Calu3 (cell line): ENCODE measurements at regions not wholly inside any gene's neighbourhood (a gene's known extent, or its start where the extent isn't known, plus 50 kb on each side); places are given as distances from the start of the nearest gene placed in this dataset.
"Not testable (repeated sequence)": the region's sequence is repeated elsewhere in the genome, so short reads cannot be mapped to it uniquely, and the experiment has no call there.

Experiments used
- BruUV-seq: library from RNA; stranded (reverse); fragments of 400-500 nt; replicated peaks from 2 replicates; lab custom pipeline; 2021; lab: Mats Ljungman, UMichigan
- CTCF ChIA-PET: fragments of 300-600 bp; sonication (Branson Sonifier 250); formaldehyde crosslinking; loops from one replicate; lab custom pipeline; 2022; ENCODE audit warnings: antibody characterized with exemption; lab: Charles Lee
- DNase-seq: peaks from one replicate; pipeline ENCODE4 v3.0.0; 2022
- H3K27ac Mint-ChIP-seq: one replicate; pipeline ENCODE4 v1.8.0; 2022; ENCODE audit warnings: mixed read lengths; ENCODE audit not compliant: unreplicated experiment
- H3K27me3 Mint-ChIP-seq: one replicate; pipeline ENCODE4 v1.8.0; 2022; ENCODE audit warnings: mixed read lengths; ENCODE audit not compliant: unreplicated experiment
- H3K36me3 Mint-ChIP-seq: one replicate; pipeline ENCODE4 v1.8.0; 2022; ENCODE audit warnings: mild to moderate bottlenecking, moderate library complexity, mixed read lengths; ENCODE audit not compliant: insufficient read depth, unreplicated experiment
- H3K4me1 Mint-ChIP-seq: one replicate; pipeline ENCODE4 v1.8.0; 2022; ENCODE audit warnings: mild to moderate bottlenecking, low read depth, mixed read lengths; ENCODE audit not compliant: unreplicated experiment
- H3K4me3 Mint-ChIP-seq: one replicate; pipeline ENCODE4 v1.8.0; 2022; ENCODE audit warnings: mild to moderate bottlenecking, low read depth, moderate library complexity, mixed read lengths; ENCODE audit not compliant: unreplicated experiment
- H3K9me3 Mint-ChIP-seq: one replicate; pipeline ENCODE4 v1.8.0; 2022; ENCODE audit warnings: low read depth, mixed read lengths; ENCODE audit not compliant: unreplicated experiment
- intact Hi-C: fragments of 100-400 bp; cut with micrococcal nuclease; formaldehyde crosslinking; loops from one replicate; pipeline ENCODE4 v1.10.0; 2022; ENCODE audit not compliant: unreplicated experiment
- TF ChIP-seq, protein P1 (sequence below): fragments of 200-600 bp; IDR thresholded peaks from one replicate; pipeline ENCODE4 v1.8.0; 2022; ENCODE audit warnings: antibody characterized with exemption; ENCODE audit not compliant: unreplicated experiment

DNA sequence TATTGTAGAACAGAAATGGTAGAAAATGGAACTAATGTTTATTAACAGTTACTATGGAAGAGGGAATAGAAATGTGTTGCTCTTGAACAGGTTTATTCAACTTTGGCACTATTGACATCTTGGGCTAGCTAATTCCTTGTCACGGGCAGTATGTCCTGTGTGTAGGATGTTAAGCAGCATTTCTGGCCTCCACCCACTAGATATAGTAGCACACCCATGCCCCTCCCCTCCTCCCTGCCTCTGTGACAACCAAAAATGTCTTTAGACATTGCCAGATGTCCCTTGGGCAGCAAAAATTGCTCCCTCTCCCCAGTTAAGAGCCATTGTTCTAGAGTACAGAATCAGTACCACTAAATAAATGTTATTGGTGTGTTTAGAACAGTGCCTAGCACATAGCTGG, 91.4 kb upstream of the TPTE start:
- H3K4me3 Mint-ChIP-seq, result no peak overlapping the region
- TF ChIP-seq, protein P1, sequence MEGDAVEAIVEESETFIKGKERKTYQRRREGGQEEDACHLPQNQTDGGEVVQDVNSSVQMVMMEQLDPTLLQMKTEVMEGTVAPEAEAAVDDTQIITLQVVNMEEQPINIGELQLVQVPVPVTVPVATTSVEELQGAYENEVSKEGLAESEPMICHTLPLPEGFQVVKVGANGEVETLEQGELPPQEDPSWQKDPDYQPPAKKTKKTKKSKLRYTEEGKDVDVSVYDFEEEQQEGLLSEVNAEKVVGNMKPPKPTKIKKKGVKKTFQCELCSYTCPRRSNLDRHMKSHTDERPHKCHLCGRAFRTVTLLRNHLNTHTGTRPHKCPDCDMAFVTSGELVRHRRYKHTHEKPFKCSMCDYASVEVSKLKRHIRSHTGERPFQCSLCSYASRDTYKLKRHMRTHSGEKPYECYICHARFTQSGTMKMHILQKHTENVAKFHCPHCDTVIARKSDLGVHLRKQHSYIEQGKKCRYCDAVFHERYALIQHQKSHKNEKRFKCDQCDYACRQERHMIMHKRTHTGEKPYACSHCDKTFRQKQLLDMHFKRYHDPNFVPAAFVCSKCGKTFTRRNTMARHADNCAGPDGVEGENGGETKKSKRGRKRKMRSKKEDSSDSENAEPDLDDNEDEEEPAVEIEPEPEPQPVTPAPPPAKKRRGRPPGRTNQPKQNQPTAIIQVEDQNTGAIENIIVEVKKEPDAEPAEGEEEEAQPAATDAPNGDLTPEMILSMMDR, result no peak
- H3K27ac Mint-ChIP-seq, result no peak overlapping the region
- intact Hi-C loops, result no loop called here
- no peak for DNase-seq
- CTCF ChIA-PET, result no interaction called here
- no TSS peak for BruUV-seq
- H3K9me3 Mint-ChIP-seq, result no peaks in the 10 kb centered on the region
- H3K4me1 Mint-ChIP-seq, result no peaks in the 10 kb centered on the region
- no peaks in the 10 kb centered on the region for H3K36me3 Mint-ChIP-seq
- no peaks in the 10 kb centered on the region for H3K27me3 Mint-ChIP-seq

DNA sequence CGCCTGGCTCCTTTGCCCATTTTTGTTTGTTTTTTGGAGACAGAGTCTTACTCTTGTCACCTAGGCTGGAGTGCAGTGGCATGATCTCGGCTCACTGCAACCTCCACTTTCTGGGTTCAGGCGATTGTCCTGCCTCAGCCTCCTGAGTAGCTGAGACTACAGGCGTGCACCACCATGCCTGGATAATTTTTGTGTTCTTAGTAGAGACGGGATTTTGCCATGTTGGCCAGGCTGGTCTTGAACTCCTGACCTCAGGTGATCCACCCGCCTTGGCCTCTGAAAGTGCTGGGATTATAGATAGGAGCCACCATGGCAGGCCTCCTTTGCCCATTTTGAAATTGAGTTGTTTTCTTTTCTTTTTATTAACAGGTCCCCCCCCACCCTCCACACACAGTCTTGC, 89.4 kb upstream of the TPTE start:
- BruUV-seq, intact Hi-C loops, H3K4me3 Mint-ChIP-seq, H3K27ac Mint-ChIP-seq, H3K9me3 Mint-ChIP-seq, CTCF ChIA-PET, H3K36me3 Mint-ChIP-seq, DNase-seq, H3K27me3 Mint-ChIP-seq, H3K4me1 Mint-ChIP-seq: not testable (repeated sequence)

DNA sequence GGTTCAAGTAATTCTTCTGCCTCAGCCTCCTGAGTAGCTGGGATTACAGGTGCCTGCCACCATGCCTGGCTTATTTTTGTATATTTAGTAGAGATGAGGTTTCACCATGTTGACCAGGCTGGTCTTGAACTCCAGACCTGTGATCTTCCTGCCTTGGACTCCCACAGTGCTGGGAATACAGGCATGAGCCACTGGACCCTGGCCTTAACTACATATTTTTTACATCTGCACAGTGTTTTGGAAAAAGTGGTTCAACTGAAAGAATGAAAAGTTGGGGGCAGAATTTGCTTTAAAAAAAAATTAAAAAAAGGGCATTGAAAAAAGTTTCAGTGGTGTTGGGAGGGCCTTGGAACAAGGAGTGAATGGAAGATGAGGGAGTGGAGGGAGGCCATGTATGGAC, 88.9 kb upstream of the TPTE start:
- H3K27me3 Mint-ChIP-seq, H3K4me1 Mint-ChIP-seq, H3K27ac Mint-ChIP-seq, CTCF ChIA-PET, H3K4me3 Mint-ChIP-seq, intact Hi-C loops, BruUV-seq, DNase-seq, H3K9me3 Mint-ChIP-seq, H3K36me3 Mint-ChIP-seq: not testable (repeated sequence)

DNA sequence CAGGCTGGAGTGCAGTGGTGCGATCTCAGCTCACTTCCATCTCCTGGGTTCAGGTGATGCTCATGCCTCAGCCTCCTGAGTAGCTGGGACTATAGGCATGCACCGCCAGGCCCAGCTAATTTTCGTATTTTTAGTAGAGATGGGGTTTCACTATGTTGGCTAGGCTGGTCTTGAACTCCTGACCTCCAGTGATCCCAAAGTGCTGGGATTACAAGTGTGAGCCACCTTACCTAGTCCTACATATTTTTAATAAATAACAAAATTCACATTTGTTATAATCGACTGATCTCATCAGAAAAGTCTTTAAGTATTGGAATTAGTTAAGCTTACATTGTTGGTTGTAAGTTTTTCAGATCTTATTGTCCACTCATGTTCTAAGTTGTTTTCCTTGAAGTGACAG, 83.4 kb upstream of the TPTE start:
- H3K27me3 Mint-ChIP-seq, H3K9me3 Mint-ChIP-seq, CTCF ChIA-PET, H3K27ac Mint-ChIP-seq, H3K36me3 Mint-ChIP-seq, H3K4me1 Mint-ChIP-seq, H3K4me3 Mint-ChIP-seq, intact Hi-C loops, BruUV-seq, DNase-seq: not testable (repeated sequence)

DNA sequence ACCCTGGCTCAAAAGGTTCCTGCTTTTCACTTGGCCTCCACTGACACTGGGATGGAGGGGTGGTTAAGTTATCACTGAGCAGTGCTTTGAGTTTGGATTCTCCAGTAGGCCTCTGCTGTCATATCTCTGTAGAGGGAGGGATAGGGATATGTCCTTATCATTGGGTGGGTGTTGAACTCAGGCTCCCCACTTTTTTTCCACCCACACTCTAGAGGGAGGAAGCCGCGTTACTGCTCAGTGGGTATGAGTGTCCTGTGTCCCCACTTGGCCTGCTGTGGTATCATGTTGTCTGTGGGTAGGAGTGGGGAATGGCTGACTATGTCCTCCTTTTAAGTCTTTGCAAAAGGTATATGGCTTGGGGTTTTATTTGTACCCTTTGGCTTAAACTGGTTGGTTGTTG, 80.7 kb upstream of the TPTE start:
- H3K4me3 Mint-ChIP-seq, H3K36me3 Mint-ChIP-seq, H3K27me3 Mint-ChIP-seq, DNase-seq, H3K9me3 Mint-ChIP-seq, BruUV-seq, H3K4me1 Mint-ChIP-seq, intact Hi-C loops, H3K27ac Mint-ChIP-seq, CTCF ChIA-PET: not testable (repeated sequence)

DNA sequence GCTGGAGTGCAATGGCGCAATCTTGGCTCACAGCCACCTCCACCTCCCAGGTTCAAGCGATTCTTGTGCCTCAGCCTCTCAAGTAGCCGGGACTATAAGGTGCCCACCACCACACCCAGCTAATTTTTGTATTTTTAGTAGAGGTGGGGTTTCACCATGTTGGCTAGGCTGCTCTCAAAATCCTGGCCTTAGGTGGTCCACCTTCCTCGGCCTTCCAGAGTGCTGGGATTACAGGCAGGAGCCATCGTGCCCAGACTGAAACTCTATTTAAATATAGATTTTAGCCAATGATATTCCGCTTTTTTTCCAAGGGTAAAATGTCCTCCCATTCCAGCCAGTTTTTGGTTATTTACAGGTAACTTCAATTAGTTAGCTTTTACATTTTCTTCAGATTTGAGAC, 79.4 kb upstream of the TPTE start:
- DNase-seq, BruUV-seq, H3K27ac Mint-ChIP-seq, H3K27me3 Mint-ChIP-seq, CTCF ChIA-PET, H3K9me3 Mint-ChIP-seq, H3K4me3 Mint-ChIP-seq, H3K36me3 Mint-ChIP-seq, H3K4me1 Mint-ChIP-seq, intact Hi-C loops: not testable (repeated sequence)

DNA sequence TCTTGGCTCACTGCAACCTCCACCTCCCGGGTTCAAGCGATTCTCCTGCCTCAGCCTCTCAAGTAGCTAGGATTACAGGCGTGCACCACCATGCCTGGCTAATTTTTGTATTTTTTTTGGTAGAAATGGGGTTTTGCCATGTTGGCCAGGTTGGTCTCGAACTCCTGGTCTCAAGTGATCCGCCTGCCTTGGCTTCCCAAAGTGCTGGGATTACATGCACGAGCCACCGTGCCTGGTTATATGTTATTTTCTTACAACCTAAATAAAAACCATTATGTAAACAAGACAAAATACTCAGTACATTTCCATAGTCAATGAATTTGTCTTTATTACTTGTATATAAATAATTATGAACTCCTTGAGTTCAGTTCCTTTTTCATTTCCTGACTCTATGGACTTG, 75.7 kb upstream of the TPTE start:
- BruUV-seq, H3K27me3 Mint-ChIP-seq, intact Hi-C loops: not testable (repeated sequence)

DNA sequence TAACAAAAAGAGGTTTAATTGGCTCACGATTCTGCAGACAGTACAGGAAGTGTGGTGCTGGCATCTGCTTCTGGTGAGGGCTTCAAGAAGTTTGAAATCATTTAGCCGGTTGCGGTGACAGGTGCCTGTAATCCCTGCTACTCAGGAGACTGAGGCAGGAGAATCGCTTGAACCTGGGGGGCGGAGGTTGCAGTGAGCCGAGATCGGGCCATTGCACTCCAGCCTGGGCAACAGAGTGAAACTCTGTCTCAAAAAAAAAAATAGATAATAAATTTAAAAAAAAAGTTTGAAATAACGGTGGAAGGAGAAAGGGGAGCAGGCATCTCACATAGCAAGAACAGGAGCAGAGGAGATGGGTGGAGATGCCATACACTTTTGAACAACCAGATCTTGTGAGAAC, 71.9 kb upstream of the TPTE start:
- H3K27ac Mint-ChIP-seq, DNase-seq, intact Hi-C loops, H3K9me3 Mint-ChIP-seq, H3K36me3 Mint-ChIP-seq, H3K4me1 Mint-ChIP-seq, BruUV-seq, CTCF ChIA-PET, H3K4me3 Mint-ChIP-seq, H3K27me3 Mint-ChIP-seq: not testable (repeated sequence)

More for the DNA sequence above, 75.7 kb upstream of the TPTE start:
- H3K4me3 Mint-ChIP-seq, CTCF ChIA-PET, DNase-seq, H3K27ac Mint-ChIP-seq, H3K36me3 Mint-ChIP-seq, H3K4me1 Mint-ChIP-seq, H3K9me3 Mint-ChIP-seq: not testable (repeated sequence)

DNA sequence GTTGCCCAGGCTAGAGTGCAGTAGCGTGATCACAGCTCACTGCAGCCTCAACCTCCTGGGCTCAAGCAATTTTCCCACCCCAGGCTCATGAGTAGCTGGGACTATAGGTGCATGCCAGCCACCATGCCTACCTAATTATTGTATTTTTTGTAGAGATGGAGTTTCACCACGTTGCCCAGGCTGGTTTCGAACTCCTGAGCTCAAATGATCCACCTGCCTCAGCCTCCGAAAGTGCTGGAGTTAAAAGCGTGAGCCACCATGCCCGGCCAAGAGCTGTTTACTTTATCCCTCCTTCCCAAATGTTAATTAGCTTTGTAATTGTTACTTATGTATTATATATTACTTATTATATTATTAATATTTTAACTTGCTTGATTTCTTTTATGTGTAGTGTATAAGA, 70.1 kb upstream of the TPTE start:
- intact Hi-C loops, H3K4me3 Mint-ChIP-seq, CTCF ChIA-PET, H3K27me3 Mint-ChIP-seq, DNase-seq, H3K27ac Mint-ChIP-seq, H3K4me1 Mint-ChIP-seq, H3K9me3 Mint-ChIP-seq, H3K36me3 Mint-ChIP-seq, BruUV-seq: not testable (repeated sequence)

DNA sequence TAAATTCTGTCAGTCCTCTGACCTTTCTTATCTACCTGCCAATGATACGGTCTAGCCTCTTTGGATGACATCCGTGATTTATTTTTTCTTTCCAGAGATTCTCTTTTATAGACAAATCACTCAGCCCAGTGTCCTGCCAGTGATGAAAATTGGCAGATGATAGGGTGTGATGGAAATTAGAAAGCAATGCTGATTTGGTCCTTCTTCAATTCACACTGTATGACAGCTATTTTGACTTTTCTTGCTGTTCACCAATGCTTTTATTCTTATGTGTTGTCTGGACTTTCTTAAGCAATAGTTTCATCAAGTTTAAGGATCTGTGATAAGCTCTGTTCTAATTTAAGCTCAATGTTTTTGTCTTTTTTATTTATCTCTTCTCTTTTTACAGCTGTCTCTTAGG, 63.6 kb upstream of the TPTE start:
- H3K4me3 Mint-ChIP-seq, H3K27ac Mint-ChIP-seq, DNase-seq, CTCF ChIA-PET, H3K36me3 Mint-ChIP-seq, BruUV-seq, intact Hi-C loops, H3K4me1 Mint-ChIP-seq, H3K9me3 Mint-ChIP-seq, H3K27me3 Mint-ChIP-seq: not testable (repeated sequence)
